WI38 (cell line): ENCODE measurements at regions not wholly inside any gene's neighbourhood (a gene's known extent, or its start where the extent isn't known, plus 50 kb on each side); places are given as distances from the start of the nearest gene placed in this dataset.

Source experiments
- H3K4me3 ChIP-seq: 2 replicates; pipeline ENCODE4 v1.5.1; 2011; ENCODE audit warnings: low read depth, mild to moderate bottlenecking, control low read depth, low read length
- CTCF ChIP-seq: IDR thresholded peaks from 2 replicates; pipeline ENCODE4 v1.5.1; 2012; ENCODE audit warnings: low read depth, mild to moderate bottlenecking, control low read depth, low read length

- no peak for TF ChIP-seq CTCF
- no peak overlapping the region for H3K4me3 ChIP-seq
Observed at GRCh38 chr13:64765636-64766035, 2464.5 kb downstream of the PCDH9 start.

GRCh38 chr13:64758521-64759244 is 2471.5 kb downstream of the PCDH9 start:
- H3K4me3 ChIP-seq, result no peak overlapping the region
- no peak for TF ChIP-seq CTCF

GRCh38 chr13:64756621-64757020 is 2473.5 kb downstream of the PCDH9 start:
- H3K4me3 ChIP-seq, result no peak overlapping the region
- no peak for TF ChIP-seq CTCF

- H3K4me3 ChIP-seq, result no peak overlapping the region
- TF ChIP-seq CTCF, result no peak
Observed at GRCh38 chr13:64755961-64756360, 2474.2 kb downstream of the PCDH9 start.

GRCh38 chr13:64753233-64754000 is 2476.7 kb downstream of the PCDH9 start:
- TF ChIP-seq CTCF, result no peak
- no peak overlapping the region for H3K4me3 ChIP-seq

GRCh38 chr13:64749301-64749700 is 2480.8 kb downstream of the PCDH9 start:
- no peak for TF ChIP-seq CTCF
- no peak overlapping the region for H3K4me3 ChIP-seq

- no peak for TF ChIP-seq CTCF
- H3K4me3 ChIP-seq, result no peak overlapping the region
Observed at GRCh38 chr13:64746845-64747244, 2483.3 kb downstream of the PCDH9 start.
